Left renal pelvis (tissue), 4 donors: ENCODE measurements at regions not wholly inside any gene's neighbourhood (a gene's known extent, or its start where the extent isn't known, plus 50 kb on each side); places are given as distances from the start of the nearest gene placed in this dataset.
"Not testable (repeated sequence)": the region's sequence is repeated elsewhere in the genome, so short reads cannot be mapped to it uniquely, and the experiment has no call there.

Experiments used
- DNase-seq, 4 donors: peaks; one replicate each; pipeline ENCODE4 v3.0.0-alpha.2; 2013; ENCODE audit warnings: low read depth in 4 of 4, low spot score in 3 of 4

GRCh38 chr7:27410812-27411544 lies 168.4 kb downstream of the EVX1 start:
- DNase-seq, result no peak

- DNase-seq, result no peak
Measured at GRCh38 chr7:27412164-27412563, 169.6 kb downstream of the EVX1 start.

- no peak for DNase-seq
Measured at GRCh38 chr7:27418541-27418940, 175.9 kb downstream of the EVX1 start.

- no peak for DNase-seq
Measured at GRCh38 chr7:27419581-27420177, 177.1 kb downstream of the EVX1 start.

GRCh38 chr7:27420702-27421101 lies 178.1 kb downstream of the EVX1 start:
- DNase-seq, result no peak

- no peak for DNase-seq
Measured at GRCh38 chr7:27423290-27423689, 180.7 kb downstream of the EVX1 start.

GRCh38 chr7:27423821-27424220 lies 181.2 kb downstream of the EVX1 start:
- DNase-seq, result no peak

GRCh38 chr7:27424231-27424630 lies 181.6 kb downstream of the EVX1 start:
- no peak for DNase-seq

GRCh38 chr7:27424749-27425148 lies 182.1 kb downstream of the EVX1 start:
- DNase-seq, result no peak

GRCh38 chr7:27427416-27427815 lies 184.8 kb downstream of the EVX1 start:
- no peak for DNase-seq

- DNase-seq, result no peak
Measured at GRCh38 chr7:27430105-27430504, 187.5 kb downstream of the EVX1 start.

- no peak for DNase-seq
Measured at GRCh38 chr7:27431465-27431864, 188.9 kb downstream of the EVX1 start.

- no peak for DNase-seq
Measured at GRCh38 chr7:27433581-27433980, 191.0 kb downstream of the EVX1 start.

GRCh38 chr7:27434756-27435400 lies 192.3 kb downstream of the EVX1 start:
- DNase-seq, result no peak

GRCh38 chr7:27435461-27435860 lies 192.9 kb downstream of the EVX1 start:
- no peak for DNase-seq

- DNase-seq, result no peak
Measured at GRCh38 chr7:27438881-27439589, 196.4 kb downstream of the EVX1 start.

- no peak for DNase-seq
Measured at GRCh38 chr7:27442455-27442854, 199.9 kb downstream of the EVX1 start.

GRCh38 chr7:27449046-27449445 lies 206.4 kb downstream of the EVX1 start:
- not testable (repeated sequence) for DNase-seq

- DNase-seq, result no peak
Measured at GRCh38 chr7:27453702-27454405, 208.8 kb downstream of the HIBADH start.

GRCh38 chr7:27457120-27457519 lies 205.6 kb downstream of the HIBADH start:
- DNase-seq, result not testable (repeated sequence)
